HG02571 (cell line): ENCODE measurements at regions not wholly inside any gene's neighbourhood (a gene's known extent, or its start where the extent isn't known, plus 50 kb on each side); places are given as distances from the start of the nearest gene placed in this dataset.
"Not testable (repeated sequence)": the region's sequence is repeated elsewhere in the genome, so short reads cannot be mapped to it uniquely, and the experiment has no call there.

Experiments
- ATAC-seq: cut with Tn5 transposase; IDR thresholded peaks from one replicate; pipeline ENCODE4 v1.9.1; 2021; ENCODE audit warnings: mild to moderate bottlenecking, moderate library complexity; ENCODE audit not compliant: unreplicated experiment

- not testable (repeated sequence) for ATAC-seq
These were observed 121.1 kb downstream of the TAF11L14 start for GRCh38 chr5:17755406-17755805.

- no peak for ATAC-seq
These were observed 127.1 kb downstream of the TAF11L14 start for GRCh38 chr5:17761326-17761725.

- ATAC-seq, result no peak
These were observed 129.0 kb downstream of the TAF11L14 start for GRCh38 chr5:17763301-17763700.

GRCh38 chr5:17766031-17766430 lies 131.8 kb downstream of the TAF11L14 start:
- ATAC-seq, result no peak

- no peak for ATAC-seq
These were observed 135.0 kb downstream of the TAF11L14 start for GRCh38 chr5:17769277-17769676.

GRCh38 chr5:17772232-17772631 lies 138.0 kb downstream of the TAF11L14 start:
- no peak for ATAC-seq

GRCh38 chr5:17785774-17786173 lies 151.5 kb downstream of the TAF11L14 start:
- ATAC-seq, result no peak

GRCh38 chr5:17788351-17788750 lies 154.1 kb downstream of the TAF11L14 start:
- ATAC-seq, result no peak

GRCh38 chr5:17794201-17794600 lies 159.9 kb downstream of the TAF11L14 start:
- ATAC-seq, result no peak

- no peak for ATAC-seq
These were observed 160.6 kb downstream of the TAF11L14 start for GRCh38 chr5:17794815-17795214.

- ATAC-seq, result no peak
These were observed 161.9 kb downstream of the TAF11L14 start for GRCh38 chr5:17796142-17796541.

- ATAC-seq, result no peak
These were observed 162.6 kb downstream of the TAF11L14 start for GRCh38 chr5:17796757-17797396.

GRCh38 chr5:17799521-17799920 lies 165.3 kb downstream of the TAF11L14 start:
- no peak for ATAC-seq

- no peak for ATAC-seq
These were observed 167.3 kb downstream of the TAF11L14 start for GRCh38 chr5:17801595-17801994.

- no peak for ATAC-seq
These were observed 168.0 kb downstream of the TAF11L14 start for GRCh38 chr5:17802256-17802655.

- ATAC-seq, result no peak
These were observed 169.7 kb downstream of the TAF11L14 start for GRCh38 chr5:17803971-17804370.

- no peak for ATAC-seq
These were observed 171.1 kb downstream of the TAF11L14 start for GRCh38 chr5:17805227-17805825.

GRCh38 chr5:17806818-17807468 lies 172.7 kb downstream of the TAF11L14 start:
- no peak for ATAC-seq

GRCh38 chr5:17808566-17808965 lies 174.3 kb downstream of the TAF11L14 start:
- ATAC-seq, result no peak

- ATAC-seq, result no peak
These were observed 176.5 kb downstream of the TAF11L14 start for GRCh38 chr5:17810734-17811133.

GRCh38 chr5:17813214-17813613 lies 179.0 kb downstream of the TAF11L14 start:
- ATAC-seq, result no peak

GRCh38 chr5:17816505-17816904 lies 182.2 kb downstream of the TAF11L14 start:
- no peak for ATAC-seq
